GM23338 (cell line): ENCODE measurements at regions not wholly inside any gene's neighbourhood (a gene's known extent, or its start where the extent isn't known, plus 50 kb on each side); places are given as distances from the start of the nearest gene placed in this dataset.

ENCODE experiments used
- ATAC-seq: fragments of 200-7000 bp; cut with Tn5 transposase; 3 replicates; pipeline ENCODE4 v1.9.1; 2020
- DNase-seq: peaks from one replicate; pipeline ENCODE4 v3.0.0-alpha.2; 2015; ENCODE audit warnings: low spot score
- H2AFZ ChIP-seq: fragments of 200-600 bp; sonication (generic); 2 replicates; pipeline ENCODE4 v1.8.0; 2016; ENCODE audit warnings: antibody characterized with exemption, mild to moderate bottlenecking, moderate library complexity
- H3F3A ChIP-seq: fragments of 200-600 bp; sonication (generic); replicated peaks from 2 replicates; pipeline ENCODE4 v1.8.0; 2017; ENCODE audit warnings: antibody characterized with exemption, mixed run types, low read depth
- H3K27ac ChIP-seq: fragments of 200-600 bp; sonication (generic); 2 replicates; pipeline ENCODE4 v1.6.1; 2016; ENCODE audit warnings: low read depth
- H3K27me3 ChIP-seq: fragments of 200-600 bp; sonication (generic); 2 replicates; pipeline ENCODE4 v1.8.0; 2016; ENCODE audit warnings: mild to moderate bottlenecking, mixed run types, moderate library complexity; ENCODE audit not compliant: insufficient read depth
- H3K36me3 ChIP-seq: fragments of 200-600 bp; sonication (generic); 2 replicates; pipeline ENCODE4 v1.8.0; 2016; ENCODE audit warnings: mild to moderate bottlenecking; ENCODE audit not compliant: insufficient read depth
- H3K4me1 ChIP-seq: fragments of 200-600 bp; sonication (generic); 2 replicates; pipeline ENCODE4 v1.8.0; 2016; ENCODE audit warnings: mild to moderate bottlenecking, moderate library complexity; ENCODE audit not compliant: insufficient read depth
- H3K4me2 ChIP-seq: fragments of 200-600 bp; sonication (generic); 2 replicates; pipeline ENCODE4 v1.7.1; 2017; ENCODE audit warnings: mixed run types
- H3K4me3 ChIP-seq: fragments of 200-600 bp; sonication (generic); 2 replicates; pipeline ENCODE4 v1.6.1; 2016; ENCODE audit warnings: mixed run types
- H3K79me2 ChIP-seq: fragments of 200-600 bp; sonication (generic); replicated peaks from 2 replicates; pipeline ENCODE4 v1.8.0; 2017; ENCODE audit warnings: mild to moderate bottlenecking; ENCODE audit not compliant: insufficient read depth
- H3K9me2 ChIP-seq: fragments of 200-600 bp; sonication (generic); 2 replicates; pipeline ENCODE4 v1.8.0; 2017; ENCODE audit not compliant: insufficient read depth
- H4K20me1 ChIP-seq: fragments of 200-600 bp; sonication (generic); replicated peaks from 2 replicates; pipeline ENCODE4 v1.8.0; 2017; ENCODE audit warnings: mild to moderate bottlenecking; ENCODE audit not compliant: insufficient read depth
- H3K27ac Mint-ChIP-seq: 2 replicates; pipeline ENCODE4 v1.8.0; 2020; ENCODE audit warnings: inconsistent platforms, mild to moderate bottlenecking, moderate library complexity, mixed read lengths
- H3K27me3 Mint-ChIP-seq: 3 replicates; pipeline ENCODE4 v1.8.0; 2022; ENCODE audit warnings: low read depth, mild to moderate bottlenecking, moderate library complexity, mixed read lengths, inconsistent platforms; ENCODE audit not compliant: insufficient read depth, poor library complexity
- H3K36me3 Mint-ChIP-seq: 3 replicates; pipeline ENCODE4 v1.8.0; 2021; ENCODE audit warnings: low read depth, mild to moderate bottlenecking, inconsistent platforms, moderate library complexity, mixed read lengths
- H3K4me1 Mint-ChIP-seq: 3 replicates; pipeline ENCODE4 v1.8.0; 2020; ENCODE audit warnings: mild to moderate bottlenecking, inconsistent platforms, mixed read lengths
- H3K4me3 Mint-ChIP-seq: 3 replicates; pipeline ENCODE4 v1.8.0; 2021; ENCODE audit warnings: moderate library complexity, mild to moderate bottlenecking, inconsistent platforms, mixed read lengths
- H3K9me3 Mint-ChIP-seq: 3 replicates; pipeline ENCODE4 v1.8.0; 2020; ENCODE audit warnings: moderate library complexity, mild to moderate bottlenecking, inconsistent platforms, mixed read lengths
- CREB1 ChIP-seq: fragments of 250-450 bp; sonication (Bioruptor Pico); IDR thresholded peaks from 2 replicates; pipeline ENCODE4 v1.5.0; 2020; ENCODE audit warnings: low read depth, mild to moderate bottlenecking, moderate library complexity
- EZH2 ChIP-seq: fragments of 200-600 bp; sonication (generic); IDR thresholded peaks from one replicate; pipeline ENCODE4 v1.8.0; 2017; ENCODE audit warnings: antibody characterized with exemption, mild to moderate bottlenecking, low read depth; ENCODE audit not compliant: unreplicated experiment
- EZH2phosphoT487 ChIP-seq: fragments of 200-600 bp; sonication (generic); IDR thresholded peaks from one replicate; pipeline ENCODE4 v1.8.1; 2018; ENCODE audit warnings: antibody characterized with exemption; ENCODE audit not compliant: unreplicated experiment
- JUNB ChIP-seq: IDR thresholded peaks from one replicate; pipeline ENCODE4 v1.6.1; 2016; ENCODE audit warnings: antibody characterized with exemption; ENCODE audit not compliant: unreplicated experiment
- NANOG ChIP-seq: IDR thresholded peaks from 2 replicates; pipeline ENCODE4 v1.6.1; 2016; ENCODE audit warnings: antibody characterized with exemption, borderline replicate concordance
- POLR2AphosphoS5 ChIP-seq: IDR thresholded peaks from 2 replicates; pipeline ENCODE4 v1.6.1; 2016; ENCODE audit warnings: antibody characterized with exemption, low read depth
- STAT1 ChIP-seq: IDR thresholded peaks from one replicate; pipeline ENCODE4 v1.6.1; 2016; ENCODE audit warnings: antibody characterized with exemption; ENCODE audit not compliant: unreplicated experiment
- ZNF114 ChIP-seq: fragments of 250-450 bp; sonication (Bioruptor Pico); IDR thresholded peaks from 2 replicates; pipeline ENCODE4 v1.5.0; 2020; ENCODE audit warnings: mild to moderate bottlenecking, moderate library complexity
- ZNF331 ChIP-seq: fragments of 250-450 bp; sonication (Bioruptor Pico); IDR thresholded peaks from 2 replicates; pipeline ENCODE4 v1.5.0; 2020; ENCODE audit warnings: low read depth, mild to moderate bottlenecking, moderate library complexity
- TF ChIP-seq, protein P1 (sequence below): fragments of 250-450 bp; sonication (Bioruptor Pico); IDR thresholded peaks from 2 replicates; pipeline ENCODE4 v1.5.0; 2020; ENCODE audit warnings: mild to moderate bottlenecking, moderate library complexity
- TF ChIP-seq, protein P2 (sequence below), 2 experiments: fragments of 200-600 bp in 1 of 2; sonication (generic) in 1 of 2; conservative IDR thresholded peaks; 2 replicates each; pipeline versions ENCODE4 v1.5.1 to v1.6.1; 2016 to 2017; ENCODE audit warnings: antibody characterized with exemption in 2 of 2, low read depth in 2 of 2, mild to moderate bottlenecking in 2 of 2, moderate library complexity in 1 of 2
- TF ChIP-seq, protein P3 (sequence below): IDR thresholded peaks from 2 replicates; pipeline ENCODE4 v1.6.1; 2016; ENCODE audit warnings: antibody characterized with exemption
- TF ChIP-seq, protein P4 (sequence below): IDR thresholded peaks from one replicate; pipeline ENCODE4 v1.6.1; 2018; ENCODE audit warnings: antibody characterized with exemption; ENCODE audit not compliant: unreplicated experiment

DNA sequence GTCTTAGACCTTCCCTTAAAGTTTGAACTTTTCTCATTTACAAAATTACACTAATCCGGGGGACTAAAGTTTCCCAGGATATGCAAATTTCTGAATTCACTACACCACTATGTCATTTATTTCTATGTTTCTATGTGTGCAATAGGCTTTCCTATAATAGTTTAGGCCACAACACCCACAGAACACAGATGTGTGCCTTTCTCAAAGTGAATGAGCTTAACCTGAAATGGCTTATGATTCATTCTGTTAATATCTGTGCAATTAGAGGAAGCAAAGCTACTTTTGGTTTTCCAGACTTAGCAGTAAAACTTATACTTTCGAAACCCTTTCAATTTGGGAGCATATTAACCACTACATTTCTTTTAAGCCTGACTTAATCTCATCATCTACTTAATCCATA lies 748.1 kb downstream of the GBE1 start:
- DNase-seq: no peak
- H3K4me3 Mint-ChIP-seq: no peak overlapping the region
- no peaks in the 10 kb centered on the region for H4K20me1 ChIP-seq

More for the DNA sequence above, 748.1 kb downstream of the GBE1 start:
- Histone ChIP-seq H3F3A (no peaks in the 10 kb centered on the region), H3K4me1 (no peaks in the 10 kb centered on the region), H3K27ac (no peak overlapping the region), H2AFZ (no peak overlapping the region), H3K9me2 (peaks cover 9% of the 10 kb centered on the region; the same call in 1 of the 2 replicates), H3K4me2 (no peak overlapping the region), H3K79me2 (no peaks in the 10 kb centered on the region), H3K4me3 (no peak overlapping the region), H3K36me3 (no peaks in the 10 kb centered on the region), H3K27me3 (no peaks in the 10 kb centered on the region)
- H3K36me3 Mint-ChIP-seq: peaks cover 17% of the 10 kb centered on the region
- peaks cover 34% of the 10 kb centered on the region for H3K9me3 Mint-ChIP-seq
- no peaks in the 10 kb centered on the region for H3K27me3 Mint-ChIP-seq
- ATAC-seq: no peak
- H3K4me1 Mint-ChIP-seq: no peaks in the 10 kb centered on the region
- no peak overlapping the region for H3K27ac Mint-ChIP-seq
- TF ChIP-seq CREB1 (no peak), ZNF331 (CRISPR knock-in tag) (no peak), NANOG (no peak), JUNB (no peak), EZH2 (no peak), EZH2phosphoT487 (no peak), ZNF114 (CRISPR knock-in tag) (no peak), POLR2AphosphoS5 (no peak), STAT1 (no peak)
- TF ChIP-seq, protein P1, sequence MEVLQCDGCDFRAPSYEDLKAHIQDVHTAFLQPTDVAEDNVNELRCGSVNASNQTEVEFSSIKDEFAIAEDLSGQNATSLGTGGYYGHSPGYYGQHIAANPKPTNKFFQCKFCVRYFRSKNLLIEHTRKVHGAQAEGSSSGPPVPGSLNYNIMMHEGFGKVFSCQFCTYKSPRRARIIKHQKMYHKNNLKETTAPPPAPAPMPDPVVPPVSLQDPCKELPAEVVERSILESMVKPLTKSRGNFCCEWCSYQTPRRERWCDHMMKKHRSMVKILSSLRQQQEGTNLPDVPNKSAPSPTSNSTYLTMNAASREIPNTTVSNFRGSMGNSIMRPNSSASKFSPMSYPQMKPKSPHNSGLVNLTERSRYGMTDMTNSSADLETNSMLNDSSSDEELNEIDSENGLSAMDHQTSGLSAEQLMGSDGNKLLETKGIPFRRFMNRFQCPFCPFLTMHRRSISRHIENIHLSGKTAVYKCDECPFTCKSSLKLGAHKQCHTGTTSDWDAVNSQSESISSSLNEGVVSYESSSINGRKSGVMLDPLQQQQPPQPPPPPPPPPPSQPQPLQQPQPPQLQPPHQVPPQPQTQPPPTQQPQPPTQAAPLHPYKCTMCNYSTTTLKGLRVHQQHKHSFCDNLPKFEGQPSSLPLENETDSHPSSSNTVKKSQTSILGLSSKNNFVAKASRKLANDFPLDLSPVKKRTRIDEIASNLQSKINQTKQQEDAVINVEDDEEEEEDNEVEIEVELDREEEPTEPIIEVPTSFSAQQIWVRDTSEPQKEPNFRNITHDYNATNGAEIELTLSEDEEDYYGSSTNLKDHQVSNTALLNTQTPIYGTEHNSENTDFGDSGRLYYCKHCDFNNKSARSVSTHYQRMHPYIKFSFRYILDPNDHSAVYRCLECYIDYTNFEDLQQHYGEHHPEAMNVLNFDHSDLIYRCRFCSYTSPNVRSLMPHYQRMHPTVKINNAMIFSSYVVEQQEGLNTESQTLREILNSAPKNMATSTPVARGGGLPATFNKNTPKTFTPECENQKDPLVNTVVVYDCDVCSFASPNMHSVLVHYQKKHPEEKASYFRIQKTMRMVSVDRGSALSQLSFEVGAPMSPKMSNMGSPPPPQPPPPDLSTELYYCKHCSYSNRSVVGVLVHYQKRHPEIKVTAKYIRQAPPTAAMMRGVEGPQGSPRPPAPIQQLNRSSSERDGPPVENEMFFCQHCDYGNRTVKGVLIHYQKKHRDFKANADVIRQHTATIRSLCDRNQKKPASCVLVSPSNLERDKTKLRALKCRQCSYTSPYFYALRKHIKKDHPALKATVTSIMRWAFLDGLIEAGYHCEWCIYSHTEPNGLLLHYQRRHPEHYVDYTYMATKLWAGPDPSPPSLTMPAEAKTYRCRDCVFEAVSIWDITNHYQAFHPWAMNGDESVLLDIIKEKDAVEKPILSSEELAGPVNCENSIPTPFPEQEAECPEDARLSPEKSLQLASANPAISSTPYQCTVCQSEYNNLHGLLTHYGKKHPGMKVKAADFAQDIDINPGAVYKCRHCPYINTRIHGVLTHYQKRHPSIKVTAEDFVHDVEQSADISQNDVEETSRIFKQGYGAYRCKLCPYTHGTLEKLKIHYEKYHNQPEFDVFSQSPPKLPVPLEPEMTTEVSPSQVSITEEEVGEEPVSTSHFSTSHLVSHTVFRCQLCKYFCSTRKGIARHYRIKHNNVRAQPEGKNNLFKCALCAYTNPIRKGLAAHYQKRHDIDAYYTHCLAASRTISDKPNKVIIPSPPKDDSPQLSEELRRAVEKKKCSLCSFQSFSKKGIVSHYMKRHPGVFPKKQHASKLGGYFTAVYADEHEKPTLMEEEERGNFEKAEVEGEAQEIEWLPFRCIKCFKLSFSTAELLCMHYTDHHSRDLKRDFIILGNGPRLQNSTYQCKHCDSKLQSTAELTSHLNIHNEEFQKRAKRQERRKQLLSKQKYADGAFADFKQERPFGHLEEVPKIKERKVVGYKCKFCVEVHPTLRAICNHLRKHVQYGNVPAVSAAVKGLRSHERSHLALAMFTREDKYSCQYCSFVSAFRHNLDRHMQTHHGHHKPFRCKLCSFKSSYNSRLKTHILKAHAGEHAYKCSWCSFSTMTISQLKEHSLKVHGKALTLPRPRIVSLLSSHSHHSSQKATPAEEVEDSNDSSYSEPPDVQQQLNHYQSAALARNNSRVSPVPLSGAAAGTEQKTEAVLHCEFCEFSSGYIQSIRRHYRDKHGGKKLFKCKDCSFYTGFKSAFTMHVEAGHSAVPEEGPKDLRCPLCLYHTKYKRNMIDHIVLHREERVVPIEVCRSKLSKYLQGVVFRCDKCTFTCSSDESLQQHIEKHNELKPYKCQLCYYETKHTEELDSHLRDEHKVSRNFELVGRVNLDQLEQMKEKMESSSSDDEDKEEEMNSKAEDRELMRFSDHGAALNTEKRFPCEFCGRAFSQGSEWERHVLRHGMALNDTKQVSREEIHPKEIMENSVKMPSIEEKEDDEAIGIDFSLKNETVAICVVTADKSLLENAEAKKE (CRISPR knock-in tag): no peak
- TF ChIP-seq, protein P2, sequence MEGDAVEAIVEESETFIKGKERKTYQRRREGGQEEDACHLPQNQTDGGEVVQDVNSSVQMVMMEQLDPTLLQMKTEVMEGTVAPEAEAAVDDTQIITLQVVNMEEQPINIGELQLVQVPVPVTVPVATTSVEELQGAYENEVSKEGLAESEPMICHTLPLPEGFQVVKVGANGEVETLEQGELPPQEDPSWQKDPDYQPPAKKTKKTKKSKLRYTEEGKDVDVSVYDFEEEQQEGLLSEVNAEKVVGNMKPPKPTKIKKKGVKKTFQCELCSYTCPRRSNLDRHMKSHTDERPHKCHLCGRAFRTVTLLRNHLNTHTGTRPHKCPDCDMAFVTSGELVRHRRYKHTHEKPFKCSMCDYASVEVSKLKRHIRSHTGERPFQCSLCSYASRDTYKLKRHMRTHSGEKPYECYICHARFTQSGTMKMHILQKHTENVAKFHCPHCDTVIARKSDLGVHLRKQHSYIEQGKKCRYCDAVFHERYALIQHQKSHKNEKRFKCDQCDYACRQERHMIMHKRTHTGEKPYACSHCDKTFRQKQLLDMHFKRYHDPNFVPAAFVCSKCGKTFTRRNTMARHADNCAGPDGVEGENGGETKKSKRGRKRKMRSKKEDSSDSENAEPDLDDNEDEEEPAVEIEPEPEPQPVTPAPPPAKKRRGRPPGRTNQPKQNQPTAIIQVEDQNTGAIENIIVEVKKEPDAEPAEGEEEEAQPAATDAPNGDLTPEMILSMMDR (conservative IDR thresholded peaks at IDR 0.05; ENCODE audit: low read depth in 2 of 2): no peak
- TF ChIP-seq, protein P3, sequence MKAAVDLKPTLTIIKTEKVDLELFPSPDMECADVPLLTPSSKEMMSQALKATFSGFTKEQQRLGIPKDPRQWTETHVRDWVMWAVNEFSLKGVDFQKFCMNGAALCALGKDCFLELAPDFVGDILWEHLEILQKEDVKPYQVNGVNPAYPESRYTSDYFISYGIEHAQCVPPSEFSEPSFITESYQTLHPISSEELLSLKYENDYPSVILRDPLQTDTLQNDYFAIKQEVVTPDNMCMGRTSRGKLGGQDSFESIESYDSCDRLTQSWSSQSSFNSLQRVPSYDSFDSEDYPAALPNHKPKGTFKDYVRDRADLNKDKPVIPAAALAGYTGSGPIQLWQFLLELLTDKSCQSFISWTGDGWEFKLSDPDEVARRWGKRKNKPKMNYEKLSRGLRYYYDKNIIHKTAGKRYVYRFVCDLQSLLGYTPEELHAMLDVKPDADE: no peak
- TF ChIP-seq, protein P4, sequence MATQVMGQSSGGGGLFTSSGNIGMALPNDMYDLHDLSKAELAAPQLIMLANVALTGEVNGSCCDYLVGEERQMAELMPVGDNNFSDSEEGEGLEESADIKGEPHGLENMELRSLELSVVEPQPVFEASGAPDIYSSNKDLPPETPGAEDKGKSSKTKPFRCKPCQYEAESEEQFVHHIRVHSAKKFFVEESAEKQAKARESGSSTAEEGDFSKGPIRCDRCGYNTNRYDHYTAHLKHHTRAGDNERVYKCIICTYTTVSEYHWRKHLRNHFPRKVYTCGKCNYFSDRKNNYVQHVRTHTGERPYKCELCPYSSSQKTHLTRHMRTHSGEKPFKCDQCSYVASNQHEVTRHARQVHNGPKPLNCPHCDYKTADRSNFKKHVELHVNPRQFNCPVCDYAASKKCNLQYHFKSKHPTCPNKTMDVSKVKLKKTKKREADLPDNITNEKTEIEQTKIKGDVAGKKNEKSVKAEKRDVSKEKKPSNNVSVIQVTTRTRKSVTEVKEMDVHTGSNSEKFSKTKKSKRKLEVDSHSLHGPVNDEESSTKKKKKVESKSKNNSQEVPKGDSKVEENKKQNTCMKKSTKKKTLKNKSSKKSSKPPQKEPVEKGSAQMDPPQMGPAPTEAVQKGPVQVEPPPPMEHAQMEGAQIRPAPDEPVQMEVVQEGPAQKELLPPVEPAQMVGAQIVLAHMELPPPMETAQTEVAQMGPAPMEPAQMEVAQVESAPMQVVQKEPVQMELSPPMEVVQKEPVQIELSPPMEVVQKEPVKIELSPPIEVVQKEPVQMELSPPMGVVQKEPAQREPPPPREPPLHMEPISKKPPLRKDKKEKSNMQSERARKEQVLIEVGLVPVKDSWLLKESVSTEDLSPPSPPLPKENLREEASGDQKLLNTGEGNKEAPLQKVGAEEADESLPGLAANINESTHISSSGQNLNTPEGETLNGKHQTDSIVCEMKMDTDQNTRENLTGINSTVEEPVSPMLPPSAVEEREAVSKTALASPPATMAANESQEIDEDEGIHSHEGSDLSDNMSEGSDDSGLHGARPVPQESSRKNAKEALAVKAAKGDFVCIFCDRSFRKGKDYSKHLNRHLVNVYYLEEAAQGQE: no peak
